ENCODE measurements at regions not wholly inside any gene's neighbourhood (a gene's known extent, or its start where the extent isn't known, plus 50 kb on each side); places are given as distances from the start of the nearest gene placed in this dataset.

DNA sequence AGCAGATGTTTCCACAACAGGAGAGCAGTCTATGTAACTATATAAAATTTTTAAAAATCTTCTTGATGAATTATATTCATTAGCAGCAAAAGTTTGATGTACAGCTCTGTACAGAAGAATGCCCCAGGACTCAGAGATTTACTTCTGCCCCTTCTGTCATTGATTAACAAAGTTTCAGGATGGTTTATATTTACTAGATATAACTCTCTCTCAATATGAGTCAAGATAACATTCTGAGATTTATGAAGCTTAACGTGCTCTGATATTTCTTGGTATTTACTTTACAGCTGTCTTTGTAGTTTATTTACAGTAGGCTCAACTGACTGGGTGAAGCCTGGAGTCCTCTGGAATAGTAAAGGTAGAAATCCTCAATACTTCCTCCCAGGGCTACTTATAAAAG lies 93.6 kb upstream of the HNMT start:
- Histone ChIP-seq H3K27ac (no peak overlapping the region), H3K27me3 (no peaks in the 10 kb centered on the region), H3K4me3 (no peak overlapping the region), H3K36me3 (no peaks in the 10 kb centered on the region), H3K4me1 (no peaks in the 10 kb centered on the region), H3K9me3 (no peaks in the 10 kb centered on the region)
- DNase-seq (ENCODE audit: low spot score in 2 of 2) = no peak
- TF ChIP-seq, protein P1, sequence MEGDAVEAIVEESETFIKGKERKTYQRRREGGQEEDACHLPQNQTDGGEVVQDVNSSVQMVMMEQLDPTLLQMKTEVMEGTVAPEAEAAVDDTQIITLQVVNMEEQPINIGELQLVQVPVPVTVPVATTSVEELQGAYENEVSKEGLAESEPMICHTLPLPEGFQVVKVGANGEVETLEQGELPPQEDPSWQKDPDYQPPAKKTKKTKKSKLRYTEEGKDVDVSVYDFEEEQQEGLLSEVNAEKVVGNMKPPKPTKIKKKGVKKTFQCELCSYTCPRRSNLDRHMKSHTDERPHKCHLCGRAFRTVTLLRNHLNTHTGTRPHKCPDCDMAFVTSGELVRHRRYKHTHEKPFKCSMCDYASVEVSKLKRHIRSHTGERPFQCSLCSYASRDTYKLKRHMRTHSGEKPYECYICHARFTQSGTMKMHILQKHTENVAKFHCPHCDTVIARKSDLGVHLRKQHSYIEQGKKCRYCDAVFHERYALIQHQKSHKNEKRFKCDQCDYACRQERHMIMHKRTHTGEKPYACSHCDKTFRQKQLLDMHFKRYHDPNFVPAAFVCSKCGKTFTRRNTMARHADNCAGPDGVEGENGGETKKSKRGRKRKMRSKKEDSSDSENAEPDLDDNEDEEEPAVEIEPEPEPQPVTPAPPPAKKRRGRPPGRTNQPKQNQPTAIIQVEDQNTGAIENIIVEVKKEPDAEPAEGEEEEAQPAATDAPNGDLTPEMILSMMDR (IDR thresholded peaks at IDR 0.05) = no peak
- TF ChIP-seq EP300 (IDR thresholded peaks at IDR 0.05) (no peak), POLR2A (IDR thresholded peaks at IDR 0.05) (no peak)
- WGBS, 2 donors = 66 to 77% methylated on average over 1 of the region's 1 CpG

DNA sequence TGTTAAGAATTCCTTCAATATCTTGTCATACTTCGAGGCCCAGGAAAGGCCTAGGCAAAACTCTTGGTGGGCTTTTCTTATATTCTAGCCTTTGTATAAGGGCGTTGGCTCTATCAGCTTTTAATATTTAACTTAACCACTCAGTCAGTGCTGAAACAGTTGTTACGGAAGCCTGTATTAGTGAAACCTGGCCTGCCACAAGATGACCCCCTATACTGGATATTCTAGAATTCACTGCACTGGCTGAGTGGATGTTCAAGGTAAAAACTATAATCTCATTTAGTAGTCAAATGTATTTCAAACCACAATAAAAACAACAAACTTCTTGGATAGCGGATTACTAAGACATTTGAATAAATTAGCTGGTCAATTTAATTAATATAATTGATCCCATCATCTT lies 91.7 kb upstream of the HNMT start:
- Histone ChIP-seq H3K9me3 (no peaks in the 10 kb centered on the region), H3K27me3 (no peaks in the 10 kb centered on the region), H3K4me1 (no peaks in the 10 kb centered on the region), H3K36me3 (no peaks in the 10 kb centered on the region), H3K4me3 (no peak overlapping the region), H3K27ac (no peak overlapping the region)
- no peak for DNase-seq (ENCODE audit: low spot score in 2 of 2)
- WGBS, 2 donors = 90 to 96% methylated on average over 4 of the region's 4 CpGs
- TF ChIP-seq EP300 (IDR thresholded peaks at IDR 0.05) = no peak
- TF ChIP-seq, protein P1 (IDR thresholded peaks at IDR 0.05) = no peak

DNA sequence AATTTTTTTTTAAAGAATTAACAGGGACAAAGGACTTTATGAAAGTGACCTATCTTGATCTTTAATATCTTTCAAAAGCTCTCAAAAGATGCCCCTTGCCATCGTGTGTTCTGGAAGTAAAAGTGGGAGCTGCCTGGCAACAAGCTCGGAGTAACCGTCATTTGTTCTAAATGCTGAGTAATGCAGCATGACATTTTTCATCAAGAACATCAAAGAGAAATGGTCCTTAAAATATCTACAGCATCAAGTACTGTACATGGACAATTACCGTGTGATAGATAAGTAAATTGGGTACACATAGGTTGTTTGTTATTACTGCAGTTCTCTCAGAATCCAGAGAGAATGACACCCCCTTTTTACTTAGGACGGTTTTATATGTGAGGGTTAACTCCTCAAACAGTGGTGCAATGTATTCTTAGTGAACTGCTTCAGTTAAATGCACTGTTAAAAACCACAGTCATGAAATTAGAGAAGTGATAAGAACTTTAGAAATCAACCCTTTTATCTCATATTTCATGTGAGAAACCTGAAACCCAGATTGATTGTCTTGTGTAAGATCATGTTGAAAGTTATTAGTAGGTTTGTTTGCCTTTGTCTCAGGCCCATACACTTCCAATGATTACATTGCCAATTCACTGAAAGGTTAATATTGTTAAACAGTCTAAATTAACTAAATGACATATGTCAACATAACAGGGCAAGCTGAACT lies 90.6 kb upstream of the HNMT start:
- no peaks in the 10 kb centered on the region for H3K36me3 ChIP-seq
- H3K27me3 ChIP-seq = no peaks in the 10 kb centered on the region
- H3K27ac ChIP-seq = no peak overlapping the region
- WGBS, 2 donors = 49 to 64% methylated on average over 5 of the region's 5 CpGs
- no peak for DNase-seq (ENCODE audit: low spot score in 2 of 2)
- H3K4me1 ChIP-seq = no peaks in the 10 kb centered on the region
- no peak overlapping the region for H3K4me3 ChIP-seq
- H3K9me3 ChIP-seq = no peaks in the 10 kb centered on the region
- TF ChIP-seq, protein P1 (IDR thresholded peaks at IDR 0.05) = no peak
- TF ChIP-seq POLR2A (IDR thresholded peaks at IDR 0.05) (no peak), EP300 (IDR thresholded peaks at IDR 0.05) (no peak)

DNA sequence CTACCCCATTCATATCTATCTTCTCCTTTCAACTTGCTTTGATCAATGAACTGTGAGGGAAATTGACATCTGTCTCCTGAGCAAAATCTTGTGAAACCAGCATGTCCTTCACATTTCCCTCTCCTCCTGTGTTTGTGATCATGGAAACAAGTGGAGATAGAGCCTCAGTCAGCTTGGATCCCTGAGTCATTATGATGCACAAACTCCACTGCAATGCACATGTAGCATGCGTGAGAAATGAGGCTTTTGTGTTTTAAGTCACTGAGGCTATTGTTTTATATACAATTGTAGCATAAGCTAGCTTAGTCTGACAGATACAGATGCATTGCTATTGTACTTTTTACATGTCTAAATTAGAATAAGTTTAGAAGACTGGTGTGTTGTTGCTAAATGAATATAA lies 85.2 kb upstream of the HNMT start:
- Histone ChIP-seq H3K9me3 (no peaks in the 10 kb centered on the region), H3K4me1 (no peaks in the 10 kb centered on the region), H3K4me3 (no peak overlapping the region), H3K27ac (no peak overlapping the region), H3K36me3 (no peaks in the 10 kb centered on the region), H3K27me3 (no peaks in the 10 kb centered on the region)
- no peak for TF ChIP-seq EP300 (IDR thresholded peaks at IDR 0.05)
- 50 to 86% methylated on average over 1 of the region's 1 CpG for WGBS, 2 donors
- no peak for DNase-seq (ENCODE audit: low spot score in 2 of 2)

DNA sequence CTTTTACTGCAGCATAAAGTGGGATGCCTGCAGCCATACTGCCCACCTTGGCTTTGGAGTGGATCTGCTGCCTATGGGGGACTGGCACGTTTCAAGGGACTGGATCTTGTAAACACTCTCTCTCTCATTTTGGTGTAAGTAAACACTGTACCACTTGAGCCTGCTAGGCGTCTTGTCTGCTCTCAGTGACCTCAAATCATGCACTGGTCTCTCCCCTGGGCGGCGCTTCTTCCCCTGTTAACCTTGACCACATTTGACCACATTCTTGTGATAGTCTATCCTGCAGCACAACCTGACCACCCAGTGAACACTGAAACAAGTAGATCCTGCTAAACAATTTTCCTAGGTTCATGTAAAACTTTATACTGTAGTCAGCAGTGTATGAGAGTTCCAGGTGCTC lies 82.6 kb upstream of the HNMT start:
- Histone ChIP-seq H3K27me3 (no peaks in the 10 kb centered on the region), H3K4me1 (no peaks in the 10 kb centered on the region), H3K36me3 (no peaks in the 10 kb centered on the region), H3K4me3 (no peak overlapping the region), H3K27ac (no peak overlapping the region), H3K9me3 (no peaks in the 10 kb centered on the region)
- TF ChIP-seq POLR2A (IDR thresholded peaks at IDR 0.05) = no peak
- TF ChIP-seq, protein P1 (IDR thresholded peaks at IDR 0.05) = no peak
- no peak for TF ChIP-seq EP300 (IDR thresholded peaks at IDR 0.05)
- 76 to 87% methylated on average over 4 of the region's 4 CpGs for WGBS, 2 donors
- DNase-seq (ENCODE audit: low spot score in 2 of 2) = no peak
